ENCODE measurements at regions not wholly inside any gene's neighbourhood (a gene's known extent, or its start where the extent isn't known, plus 50 kb on each side); places are given as distances from the start of the nearest gene placed in this dataset.

GRCh38 chr3:65262548-65262947, 574.7 kb upstream of the ADAMTS9 start:
- TF ChIP-seq TAF1 (IDR thresholded peaks at IDR 0.05; ENCODE audit: borderline replicate concordance, low read depth, low read length) (no peak), MYC (IDR thresholded peaks at IDR 0.05; ENCODE audit: insufficient read depth, insufficient read length, insufficient replicate concordance, low read length, severe bottlenecking) (no peak), ZBTB11 (CRISPR knock-in tag; IDR thresholded peaks at IDR 0.05) (no peak), USF1 (IDR thresholded peaks at IDR 0.05; ENCODE audit: borderline replicate concordance, extremely low read length, insufficient read depth, low read depth, low read length) (no peak), EZH2 (IDR thresholded peaks at IDR 0.05; ENCODE audit: borderline replicate concordance, control insufficient read depth, low read depth, low read length) (no peak), YY1 (IDR thresholded peaks at IDR 0.05; ENCODE audit: low read depth, low read length) (no peak), POLR2A (IDR thresholded peaks at IDR 0.05; ENCODE audit: low read depth, low read length) (no peak), JUNB (IDR thresholded peaks at IDR 0.05) (no peak), TARDBP (IDR thresholded peaks at IDR 0.05; ENCODE audit: borderline replicate concordance) (no peak), TBL1XR1 (IDR thresholded peaks at IDR 0.05; ENCODE audit: low read depth, low read length) (no peak)
- TF ChIP-seq, protein P1, sequence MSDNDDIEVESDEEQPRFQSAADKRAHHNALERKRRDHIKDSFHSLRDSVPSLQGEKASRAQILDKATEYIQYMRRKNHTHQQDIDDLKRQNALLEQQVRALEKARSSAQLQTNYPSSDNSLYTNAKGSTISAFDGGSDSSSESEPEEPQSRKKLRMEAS (IDR thresholded peaks at IDR 0.05; ENCODE audit: low read depth, low read length): no peak

All from GM12878 (cell line).